ENCODE measurements at regions not wholly inside any gene's neighbourhood (a gene's known extent, or its start where the extent isn't known, plus 50 kb on each side); places are given as distances from the start of the nearest gene placed in this dataset.

DNA sequence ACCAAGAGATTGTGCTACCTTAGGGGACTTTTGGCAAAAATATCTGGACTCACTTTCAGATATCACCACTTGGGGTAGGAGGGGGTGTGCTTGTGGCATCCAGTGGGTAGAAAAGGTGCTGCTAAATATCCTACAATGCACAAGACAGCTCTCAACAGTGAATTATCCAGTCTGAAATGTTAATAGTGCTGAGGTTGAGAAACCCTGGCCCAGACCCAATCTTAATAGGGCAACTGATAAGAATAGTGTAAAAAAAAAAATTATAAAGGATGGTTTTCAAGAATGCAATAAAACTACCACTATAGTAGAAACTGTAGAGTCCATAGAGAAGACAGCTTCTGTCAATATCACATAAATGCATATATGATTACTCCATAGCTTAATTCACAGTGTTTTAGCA is 185.5 kb downstream of the ZNF330 start:
- DNase-seq = no peak

DNA sequence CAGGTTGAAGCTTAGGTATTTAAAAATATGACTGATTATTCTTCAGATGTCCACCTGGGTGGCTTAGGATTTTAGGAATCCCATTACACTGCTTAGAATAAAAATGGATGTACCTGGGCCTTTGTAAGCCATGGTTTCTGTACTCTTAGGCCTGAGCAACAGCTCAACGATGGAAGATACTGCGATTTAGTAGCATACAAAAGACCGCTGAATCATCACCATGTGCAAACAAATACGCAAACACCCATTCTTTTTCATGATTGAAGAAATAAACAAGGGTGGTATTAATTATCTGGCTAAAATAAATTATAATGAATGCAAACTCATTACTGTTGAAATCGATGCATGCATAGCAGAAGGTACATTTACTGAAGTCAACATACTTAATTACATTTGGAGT is 188.9 kb downstream of the ZNF330 start:
- no peak for DNase-seq

DNA sequence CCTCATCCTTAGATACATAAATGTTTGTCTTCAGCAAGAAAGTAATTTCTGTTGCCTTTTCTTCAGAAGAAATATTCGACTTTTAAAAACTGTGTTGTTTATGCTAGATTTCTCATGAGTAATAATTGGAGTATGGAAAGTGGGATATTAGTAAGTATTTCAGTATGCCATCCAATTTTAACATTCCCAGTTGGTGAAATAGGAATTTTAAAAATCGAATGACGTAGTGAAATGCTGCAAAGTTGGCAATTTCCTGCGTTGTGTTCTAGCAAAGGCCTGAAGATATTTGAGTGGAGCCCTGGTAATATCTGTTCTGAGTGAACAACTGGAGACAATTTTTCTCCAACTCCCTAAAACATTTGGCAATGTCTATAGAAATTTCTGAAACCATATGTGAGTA is 190.1 kb downstream of the ZNF330 start:
- no peak for DNase-seq

DNA sequence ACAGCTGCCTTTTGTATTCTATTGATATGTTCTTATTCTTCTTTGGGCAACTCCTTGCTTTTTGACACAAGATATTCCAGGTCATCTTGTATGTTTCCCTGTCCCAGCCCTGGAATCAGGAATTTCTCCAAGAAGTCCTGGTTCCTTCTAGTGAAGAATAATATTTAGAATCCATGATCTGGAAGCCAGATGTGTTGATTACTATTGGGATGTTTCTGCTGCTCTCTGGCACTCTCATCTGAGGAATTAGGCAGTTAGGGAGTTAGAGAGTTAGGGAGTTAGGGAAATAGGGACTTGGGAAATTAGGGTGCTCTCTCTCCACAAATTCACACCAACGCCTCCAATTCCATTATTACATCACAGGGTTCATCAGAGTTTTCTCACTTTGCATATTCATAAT is 191.2 kb downstream of the ZNF330 start:
- no peak for DNase-seq

DNA sequence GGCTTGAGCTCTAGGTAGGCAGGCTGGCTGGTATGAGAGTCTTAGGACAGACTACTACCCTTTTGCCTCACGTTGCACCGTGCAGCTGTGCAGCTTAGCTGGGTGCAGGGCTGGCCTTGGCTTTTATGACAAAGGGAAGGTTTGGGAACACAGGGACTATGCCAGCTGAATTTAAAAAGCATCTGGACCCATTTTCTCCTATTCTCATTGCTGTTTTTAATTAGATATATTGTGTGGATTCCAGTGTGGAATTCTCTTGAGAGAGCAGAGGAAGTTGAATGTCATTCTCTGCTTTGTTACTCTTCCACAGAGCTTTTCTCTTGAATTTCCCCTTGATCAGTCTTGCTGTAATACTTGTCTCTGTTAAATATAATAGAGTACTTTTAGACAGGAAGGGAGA is 192.7 kb downstream of the ZNF330 start:
- DNase-seq = no peak

DNA sequence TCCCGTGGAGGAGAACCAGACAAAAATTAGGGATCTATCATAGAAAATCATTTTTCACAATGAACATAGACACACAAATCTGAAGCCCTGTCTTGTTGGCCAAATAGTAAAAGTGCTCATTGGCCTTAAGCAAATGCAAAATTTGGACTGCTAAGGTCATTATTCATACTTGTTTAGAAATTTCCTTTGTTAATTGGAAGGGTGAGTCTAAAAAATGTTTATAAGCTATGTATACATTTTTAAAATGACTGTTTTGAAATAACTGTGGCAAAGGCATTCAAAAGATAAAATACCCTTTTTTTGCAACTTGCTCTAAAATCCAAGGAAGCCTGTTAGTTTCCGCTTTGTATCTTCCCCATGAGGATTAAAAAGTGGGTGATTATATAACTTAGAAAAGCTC is 195.0 kb downstream of the ZNF330 start:
- no peak for DNase-seq

DNA sequence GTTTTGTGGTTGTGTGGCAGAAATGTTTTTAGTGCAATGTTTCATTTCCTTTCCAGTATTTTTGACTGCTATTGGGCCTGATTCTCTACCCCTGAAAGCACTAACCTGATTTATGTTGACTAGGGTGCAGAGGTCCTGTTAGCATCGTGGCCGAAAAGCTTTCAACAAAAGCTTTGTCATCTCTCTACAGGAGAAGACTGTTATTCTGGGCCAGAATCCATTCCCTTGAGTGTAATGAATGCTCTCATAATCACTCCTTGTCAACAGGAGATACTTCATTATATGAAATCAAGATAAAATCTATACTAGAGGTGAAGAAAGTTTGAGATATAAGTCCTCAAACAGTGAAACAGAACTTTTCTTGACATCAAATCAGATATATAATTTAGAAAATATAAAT is 195.5 kb downstream of the ZNF330 start:
- DNase-seq = no peak

DNA sequence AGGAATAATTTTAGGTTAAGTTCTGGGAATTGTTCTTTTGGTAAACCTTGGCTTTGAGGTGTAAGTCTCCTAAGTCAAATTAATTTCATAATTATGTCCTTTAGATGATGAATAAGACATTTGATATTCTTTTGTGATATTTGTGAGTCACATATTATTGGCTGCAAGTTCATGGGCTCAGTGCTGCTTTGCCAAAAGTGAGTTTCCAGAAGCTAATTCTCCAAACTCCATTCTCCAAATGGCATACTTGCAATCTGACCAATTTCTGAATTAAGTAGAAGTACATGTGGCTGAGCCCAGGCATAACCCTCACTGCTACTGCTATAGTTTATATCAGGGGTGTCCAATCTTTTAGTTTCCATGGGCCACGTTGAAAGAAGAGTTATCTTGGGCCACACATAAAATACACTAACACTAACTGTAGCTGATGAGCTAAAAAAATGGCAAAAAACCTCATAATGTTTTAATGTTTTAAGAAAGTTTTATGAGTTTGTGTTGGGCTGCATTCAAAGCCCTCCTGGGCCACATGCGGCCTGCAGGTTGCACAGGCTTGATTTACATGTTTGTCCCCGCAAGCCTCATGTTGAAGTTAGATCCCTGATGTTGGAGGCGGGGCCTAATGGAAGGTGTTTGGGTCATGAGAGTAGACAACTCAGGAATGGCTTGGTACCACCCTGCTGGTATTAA is 196.1 kb downstream of the ZNF330 start:
- no peak for DNase-seq

DNA sequence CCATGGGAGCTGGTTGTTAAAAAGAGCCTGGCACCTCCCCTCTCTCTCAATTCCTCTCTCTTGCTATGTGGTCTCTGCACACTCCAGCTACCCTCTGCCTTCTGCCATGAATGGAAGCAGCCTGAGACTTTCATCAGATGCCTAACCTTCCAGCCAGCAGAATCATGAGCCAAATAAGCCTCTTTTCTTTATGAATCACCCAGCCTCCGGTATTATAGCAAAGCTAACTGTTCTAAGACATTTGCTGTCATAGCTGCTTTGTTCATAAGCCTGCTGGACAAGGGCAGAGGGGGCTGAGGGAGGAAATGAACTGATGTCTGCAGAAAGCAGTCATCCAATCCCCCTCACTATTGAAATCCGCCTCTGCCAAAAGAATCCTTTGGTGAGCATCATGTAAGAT is 196.7 kb downstream of the ZNF330 start:
- no peak for DNase-seq

DNA sequence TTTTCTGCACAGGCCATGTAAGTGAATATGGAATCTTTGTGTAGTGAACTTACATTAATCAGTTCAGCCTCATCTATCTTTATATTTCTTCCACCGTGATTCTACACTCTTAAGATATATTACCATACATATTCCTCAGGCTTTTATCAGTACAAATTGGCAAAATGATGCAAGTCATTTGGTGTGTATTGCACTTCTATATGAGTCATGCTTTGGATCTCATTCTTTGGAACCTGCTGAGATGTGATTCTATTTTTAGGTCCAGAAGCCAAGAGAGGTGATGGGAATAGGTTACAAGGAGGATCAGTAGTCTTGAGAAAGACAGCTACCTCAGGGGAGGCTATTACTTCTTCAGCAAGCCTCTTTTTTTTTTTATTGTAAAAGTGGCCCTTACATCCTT is 204.4 kb downstream of the ZNF330 start:
- DNase-seq = no peak

DNA sequence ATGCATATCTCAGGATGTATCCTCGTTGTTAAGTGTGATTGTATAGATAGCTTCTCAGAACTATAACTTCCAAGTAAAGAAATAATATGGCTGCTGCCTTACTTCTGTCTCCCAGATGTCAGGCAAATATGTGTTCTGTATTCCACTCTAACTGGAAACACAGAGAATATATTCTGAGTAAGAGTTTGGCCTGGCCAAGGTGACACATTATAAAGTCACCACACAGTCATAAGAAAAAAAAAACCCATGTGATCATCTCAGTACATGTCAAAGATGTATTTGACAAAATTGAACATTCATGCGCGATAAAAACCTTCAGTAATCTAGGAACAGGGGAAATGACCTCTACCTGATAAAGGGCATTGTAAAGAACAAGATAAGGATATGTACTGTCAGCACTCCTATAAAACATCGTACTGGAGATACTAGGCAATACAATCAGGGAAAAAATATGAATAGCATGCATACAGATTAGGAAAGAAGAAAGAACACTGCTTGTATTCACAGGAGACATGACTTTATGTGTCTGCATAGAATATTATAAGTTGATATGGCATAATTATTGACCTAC is 207.1 kb downstream of the ZNF330 start:
- DNase-seq = no peak

DNA sequence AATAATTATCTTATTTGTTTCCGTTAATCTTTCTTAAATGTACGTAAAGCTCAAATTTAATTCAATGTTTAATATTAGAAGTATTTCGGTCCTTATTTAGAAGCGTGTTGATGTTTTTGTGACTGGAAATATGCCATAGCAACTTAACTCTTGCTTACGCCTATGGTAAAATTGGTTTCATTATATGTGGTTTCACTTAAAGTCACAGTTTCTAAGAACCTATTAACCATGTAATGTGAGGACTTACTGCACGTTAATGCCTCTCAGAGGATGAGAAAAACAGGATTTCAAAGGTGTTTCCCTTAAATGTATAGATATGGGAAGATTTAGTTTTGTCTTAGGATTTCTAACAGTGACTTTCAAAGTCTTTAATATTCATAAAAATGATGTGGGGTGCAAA is 206.4 kb upstream of the IL15 start:
- DNase-seq = no peak

DNA sequence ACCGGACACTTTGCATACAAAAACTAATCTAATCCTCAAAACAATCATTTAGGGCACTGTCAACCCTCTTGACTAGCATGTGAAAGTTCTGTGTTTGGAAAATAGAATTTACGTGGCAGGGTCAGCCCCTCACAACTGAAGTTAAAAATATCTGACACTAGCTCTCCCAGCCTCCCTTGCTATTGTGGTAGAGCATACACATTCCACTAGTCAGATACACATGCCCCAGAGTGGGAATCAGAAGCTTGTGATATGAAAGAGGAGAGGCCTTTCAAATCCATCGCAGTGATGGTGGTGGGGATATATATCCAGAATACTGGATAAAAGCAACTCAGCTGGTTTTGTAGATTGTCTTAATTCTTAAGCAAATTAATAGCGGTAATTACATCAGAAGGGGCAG is 205.7 kb upstream of the IL15 start:
- no peak for DNase-seq

DNA sequence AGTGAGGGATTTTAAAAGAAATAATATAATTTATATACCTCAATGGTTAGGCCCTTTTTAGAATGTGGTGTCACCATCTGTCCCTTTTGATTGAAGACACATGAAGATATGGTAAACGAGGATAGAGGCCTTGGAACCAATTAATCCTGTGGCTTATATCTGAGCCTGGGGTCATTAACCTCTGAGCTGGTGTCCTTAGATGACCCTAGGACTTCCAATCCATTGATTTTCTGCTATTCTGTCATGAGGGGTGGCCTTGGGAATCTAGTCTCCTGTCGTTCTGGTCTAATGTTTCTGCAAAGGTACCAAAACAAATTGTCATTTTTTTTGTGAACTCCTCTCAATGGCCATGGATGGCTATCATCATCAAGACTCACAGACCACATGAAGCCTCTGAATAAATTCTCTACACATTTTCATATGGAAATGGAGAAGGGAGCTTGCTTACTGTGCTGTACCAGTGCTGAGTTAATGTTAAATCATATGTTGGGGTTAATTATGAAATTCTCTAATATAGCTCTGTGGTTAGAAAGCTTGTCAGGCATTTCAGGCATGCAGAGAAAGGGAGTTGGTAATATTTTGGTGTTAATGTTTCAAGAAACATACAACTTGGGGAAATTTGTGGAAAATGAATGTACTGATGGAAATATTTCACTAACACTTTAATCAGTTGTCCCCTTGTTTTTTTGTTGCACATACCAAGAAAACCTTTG is 204.2 kb upstream of the IL15 start:
- no peak for DNase-seq

DNA sequence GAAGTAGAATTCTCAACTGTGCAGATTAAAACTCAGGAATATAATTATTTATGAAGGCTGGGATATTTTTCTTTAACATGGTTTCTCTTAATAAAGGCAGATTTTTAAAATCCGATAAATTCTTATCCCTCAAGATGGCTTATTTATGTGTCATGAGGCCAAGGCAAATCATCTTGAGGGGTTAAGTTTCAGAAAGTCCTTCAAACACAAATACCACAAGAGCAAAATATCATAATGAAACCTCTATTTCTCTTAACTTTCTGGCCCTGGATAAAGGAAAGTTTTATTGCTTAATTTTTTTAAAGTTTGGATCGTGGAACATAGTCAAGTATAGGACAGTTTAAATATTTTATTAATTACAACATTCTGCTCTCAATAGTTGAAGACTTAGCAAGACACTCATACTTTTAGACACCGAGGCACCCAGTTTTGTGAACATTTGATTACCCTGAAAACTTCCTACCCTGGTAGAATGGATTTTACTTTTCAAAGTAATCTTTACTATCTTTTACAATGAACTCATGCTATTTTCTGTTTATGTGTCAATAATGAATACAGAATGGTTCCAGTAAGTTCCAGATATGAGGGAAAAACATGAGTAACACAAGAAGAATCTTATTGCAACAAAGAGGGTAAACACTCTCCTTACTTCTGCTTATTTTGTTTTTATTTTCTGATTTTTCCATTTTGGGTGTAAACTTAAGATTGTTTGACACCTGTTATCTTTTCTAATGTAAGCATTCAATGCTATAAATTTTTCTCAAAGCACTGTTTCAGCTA is 200.7 kb upstream of the IL15 start:
- DNase-seq = no peak

DNA sequence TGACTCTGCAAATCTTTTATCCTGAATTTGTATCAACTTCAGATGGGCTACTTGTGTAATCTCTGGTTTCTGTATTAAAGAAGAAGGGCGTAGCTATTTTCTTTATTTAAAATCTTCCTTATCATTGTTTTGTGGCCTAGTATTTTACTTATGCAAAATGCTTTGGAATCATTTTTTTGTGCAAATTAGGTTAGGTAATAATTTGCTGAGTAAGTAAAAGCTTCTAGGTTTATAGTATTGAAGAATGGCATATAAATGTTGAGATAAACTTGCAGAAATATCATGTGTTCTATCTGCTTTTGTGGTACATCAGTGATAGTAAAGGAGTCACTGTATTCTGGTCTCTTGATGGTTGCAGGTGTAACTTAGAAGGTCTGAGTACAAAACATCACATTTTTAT is 197.2 kb upstream of the IL15 start:
- DNase-seq = no peak

DNA sequence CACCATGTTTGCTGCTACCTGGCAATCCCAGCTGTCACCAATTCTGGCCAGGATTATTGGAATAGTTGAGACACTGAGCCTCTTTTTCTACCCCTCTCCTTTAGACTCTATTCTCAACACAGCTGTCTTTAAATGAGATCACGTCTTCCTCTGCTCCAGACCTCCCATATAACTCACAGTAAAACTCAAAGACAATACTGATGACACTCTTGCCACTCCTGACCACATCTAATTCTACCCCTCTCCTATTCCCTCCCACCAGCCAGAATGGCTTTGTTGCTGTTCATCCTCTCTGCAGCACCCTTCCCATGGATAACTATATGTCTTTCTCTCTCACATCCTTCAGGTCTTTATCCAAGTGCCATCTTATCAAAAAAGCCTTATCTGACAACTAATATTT is 188.6 kb upstream of the IL15 start:
- no peak for DNase-seq

DNA sequence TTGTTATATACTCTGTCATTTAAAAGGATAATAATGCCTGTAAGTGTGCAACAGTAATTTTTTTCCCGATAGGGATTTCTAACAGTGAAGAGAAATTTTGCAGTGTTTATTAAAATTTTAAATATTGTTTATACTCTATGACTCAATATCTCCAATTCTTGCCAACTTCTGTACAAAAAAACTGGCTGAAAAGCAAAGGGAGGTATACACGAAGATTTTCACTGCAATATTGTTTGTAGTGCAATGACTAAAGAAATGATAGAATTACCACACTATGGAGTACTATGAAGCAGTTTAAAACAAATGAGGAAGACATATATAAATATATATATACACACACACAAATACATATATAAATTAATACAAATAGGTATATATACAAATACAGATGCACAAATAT is 187.9 kb upstream of the IL15 start:
- no peak for DNase-seq

DNA sequence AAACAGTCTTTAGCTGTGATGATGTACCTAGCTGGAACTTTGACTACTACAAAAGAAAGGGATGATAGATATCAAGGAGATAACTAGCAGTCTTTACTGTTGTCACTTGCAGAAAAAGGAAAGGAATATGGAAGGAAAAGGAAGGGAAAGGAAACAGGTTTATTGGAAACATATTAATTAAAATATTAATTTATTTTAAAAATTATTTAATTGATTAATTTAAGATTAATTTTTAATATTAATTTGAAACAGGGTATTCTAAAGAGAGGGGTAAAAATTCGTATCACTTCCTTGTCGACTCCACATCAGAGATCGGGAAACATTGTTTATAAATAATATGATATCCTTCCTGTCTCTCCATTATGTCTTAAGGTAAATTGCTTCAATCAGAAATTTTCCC is 186.5 kb upstream of the IL15 start:
- DNase-seq = no peak

DNA sequence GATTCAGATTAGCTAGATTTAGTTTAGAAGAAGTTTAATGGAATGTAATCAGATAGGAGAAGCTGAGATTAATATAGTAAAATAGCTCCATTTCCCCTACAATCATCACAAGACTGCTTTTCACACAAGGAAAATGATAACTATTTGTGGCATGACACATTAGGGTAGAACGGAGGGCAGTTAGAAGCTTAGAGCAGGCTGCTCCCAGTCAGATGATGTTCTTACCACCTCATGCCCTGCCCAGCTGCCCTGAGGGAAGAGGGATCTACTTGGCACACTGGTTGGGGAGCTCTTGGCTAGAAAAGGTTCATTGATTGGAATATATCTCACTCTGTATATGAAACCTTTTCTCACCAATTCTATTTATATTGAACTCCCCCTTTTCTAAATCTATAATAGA is 180.7 kb upstream of the IL15 start:
- DNase-seq = no peak

DNA sequence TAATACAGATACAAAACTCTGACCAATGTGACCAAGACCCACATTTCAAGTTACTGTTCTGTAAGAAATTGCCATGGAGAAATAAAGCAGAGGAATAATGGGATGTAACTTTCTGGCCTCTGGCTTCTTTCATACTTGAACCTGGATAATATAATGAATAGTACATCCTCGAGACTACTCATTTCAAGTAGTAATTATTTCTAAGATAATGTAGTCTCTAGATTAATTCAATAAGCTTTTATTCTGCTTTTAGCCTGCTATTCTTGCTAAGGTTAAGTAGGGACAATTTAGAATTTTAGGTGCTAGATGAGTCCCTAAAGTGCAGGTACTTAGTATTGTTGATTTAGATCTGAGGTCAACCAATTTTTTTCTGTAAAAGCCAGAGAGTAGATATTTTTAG is 178.7 kb upstream of the IL15 start:
- no peak for DNase-seq

DNA sequence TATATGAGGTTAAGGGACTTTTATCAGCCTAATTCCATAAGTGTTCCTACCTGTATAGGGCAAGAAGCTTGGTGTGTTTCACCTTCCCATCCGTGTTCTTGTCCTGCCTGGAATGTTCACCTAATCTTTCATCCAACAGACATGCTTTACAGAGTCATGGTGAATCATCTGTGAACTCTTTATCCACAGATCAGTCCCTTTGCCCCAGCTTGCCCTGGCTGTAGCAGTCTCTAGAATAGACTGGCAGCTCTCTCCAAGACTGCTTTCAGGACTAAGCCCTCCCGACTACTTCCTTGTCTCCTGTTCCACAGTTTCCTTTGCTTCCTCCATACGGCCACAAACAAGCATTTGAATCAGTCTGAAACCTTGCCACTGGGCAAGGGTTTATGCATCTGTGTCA is 177.9 kb upstream of the IL15 start:
- DNase-seq = no peak

DNA sequence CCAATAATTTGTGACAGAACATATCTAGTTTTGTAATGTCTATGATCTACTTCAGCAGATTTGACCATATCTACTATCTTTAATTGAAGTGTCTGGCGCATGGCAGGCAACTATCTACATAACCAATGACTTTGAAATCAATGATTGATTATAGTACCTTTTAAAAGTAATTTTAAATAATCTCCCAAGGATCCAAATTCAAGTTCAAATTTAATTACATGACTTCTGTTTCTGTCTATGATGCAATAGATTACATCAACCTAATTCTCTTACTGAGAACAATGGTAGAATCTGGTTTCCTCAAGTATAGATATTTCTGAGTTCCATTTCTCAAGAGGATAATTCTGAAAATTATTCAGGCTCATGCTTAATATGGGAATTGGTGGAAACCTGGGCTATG is 177.4 kb upstream of the IL15 start:
- DNase-seq = no peak

DNA sequence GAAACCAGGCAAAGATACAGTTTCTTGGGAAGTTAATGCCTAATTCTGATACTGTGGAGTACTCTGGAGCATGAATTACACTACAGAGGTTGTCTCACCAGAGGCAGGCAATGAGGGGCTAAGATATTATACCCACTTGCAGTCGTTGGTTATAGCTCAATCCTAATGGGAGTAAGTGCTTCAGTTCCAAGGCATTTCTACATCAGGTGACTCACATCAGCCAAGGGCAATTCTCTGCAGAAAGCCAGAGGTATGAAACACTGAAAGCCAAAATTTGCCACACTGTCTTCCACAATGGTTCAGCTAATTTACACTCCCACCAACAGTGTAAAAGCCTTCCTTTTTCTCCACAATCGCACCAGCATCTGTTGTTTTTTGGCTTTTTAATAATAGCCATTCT is 174.0 kb upstream of the IL15 start:
- DNase-seq = no peak
